Osteoblast (primary cell): ENCODE measurements at regions not wholly inside any gene's neighbourhood (a gene's known extent, or its start where the extent isn't known, plus 50 kb on each side); places are given as distances from the start of the nearest gene placed in this dataset.

Experiments
- DNase-seq: peaks from one replicate; pipeline ENCODE4 v3.0.0; 2011; ENCODE audit warnings: low spot score, mixed read lengths; ENCODE audit not compliant: insufficient read length; ENCODE audit errors: missing footprints
- H2AFZ ChIP-seq: 2 replicates; pipeline ENCODE4 v1.6.0; 2011; ENCODE audit warnings: mild to moderate bottlenecking, low read length
- H3K27ac ChIP-seq: 2 replicates; pipeline ENCODE4 v1.5.1; 2011; ENCODE audit warnings: mild to moderate bottlenecking, low read depth, low read length, moderate library complexity
- H3K27me3 ChIP-seq: 2 replicates; pipeline ENCODE4 v1.6.0; 2012; ENCODE audit warnings: mild to moderate bottlenecking, control low read depth, inconsistent platforms, low read length, moderate library complexity; ENCODE audit not compliant: insufficient read depth
- H3K36me3 ChIP-seq: 2 replicates; pipeline ENCODE4 v1.5.1; 2011; ENCODE audit warnings: mild to moderate bottlenecking, low read length, control low read depth, moderate library complexity; ENCODE audit not compliant: insufficient read depth
- H3K4me1 ChIP-seq: 2 replicates; pipeline ENCODE4 v1.5.1; 2011; ENCODE audit warnings: mild to moderate bottlenecking, low read length, control low read depth, moderate library complexity; ENCODE audit not compliant: insufficient read depth
- H3K4me2 ChIP-seq: 2 replicates; pipeline ENCODE4 v1.6.0; 2011; ENCODE audit warnings: mild to moderate bottlenecking, low read length; ENCODE audit not compliant: insufficient read depth
- H3K4me3 ChIP-seq: fragments of 200-600 bp; sonication (generic); 3 replicates; pipeline ENCODE4 v1.5.1; 2012; ENCODE audit warnings: mild to moderate bottlenecking, low read length, inconsistent platforms; ENCODE audit not compliant: insufficient read depth
- H3K79me2 ChIP-seq: 2 replicates; pipeline ENCODE4 v1.6.0; 2012; ENCODE audit warnings: mild to moderate bottlenecking, low read length, control low read depth, inconsistent platforms; ENCODE audit not compliant: insufficient read depth
- H3K9me3 ChIP-seq: 2 replicates; pipeline ENCODE4 v1.5.1; 2011; ENCODE audit warnings: low read depth, low read length, control low read depth
- H4K20me1 ChIP-seq: 2 replicates; pipeline ENCODE4 v1.6.0; 2012; ENCODE audit warnings: mild to moderate bottlenecking, low read length, control low read depth; ENCODE audit not compliant: insufficient read depth
- TF ChIP-seq, protein P1 (sequence below): IDR thresholded peaks from 2 replicates; pipeline ENCODE4 v1.5.1; 2011; ENCODE audit warnings: mild to moderate bottlenecking, low read depth, low read length, moderate library complexity; ENCODE audit errors: extremely low read depth

DNA sequence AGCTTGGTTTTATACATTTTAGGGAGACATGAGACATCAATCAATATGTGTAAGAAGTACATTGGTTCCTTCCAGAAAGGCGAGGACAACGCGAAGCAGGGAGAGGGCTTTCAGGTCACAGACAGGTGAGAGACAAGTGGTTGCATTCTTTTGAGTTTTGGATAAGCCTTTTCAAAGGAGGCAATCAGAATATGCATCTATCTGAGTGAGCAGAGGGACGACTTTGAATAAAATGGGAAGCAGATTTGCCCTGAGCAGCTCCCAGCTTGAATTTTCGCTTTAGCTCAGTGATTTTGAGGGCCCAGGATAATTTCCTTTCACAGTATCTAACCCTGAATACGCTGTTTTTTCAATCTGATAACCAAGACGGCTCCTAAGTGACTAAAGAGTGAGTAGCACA lies 82.5 kb upstream of the MYO3A start:
- Histone ChIP-seq H3K79me2 (no peaks in the 10 kb centered on the region), H4K20me1 (no peaks in the 10 kb centered on the region), H3K27me3 (no peaks in the 10 kb centered on the region), H3K9me3 (no peaks in the 10 kb centered on the region), H3K4me3 (no peak overlapping the region), H3K4me1 (no peaks in the 10 kb centered on the region), H3K4me2 (no peak overlapping the region), H3K36me3 (no peaks in the 10 kb centered on the region), H2AFZ (no peak overlapping the region), H3K27ac (no peak overlapping the region)
- DNase-seq, result no peak
- TF ChIP-seq, protein P1, sequence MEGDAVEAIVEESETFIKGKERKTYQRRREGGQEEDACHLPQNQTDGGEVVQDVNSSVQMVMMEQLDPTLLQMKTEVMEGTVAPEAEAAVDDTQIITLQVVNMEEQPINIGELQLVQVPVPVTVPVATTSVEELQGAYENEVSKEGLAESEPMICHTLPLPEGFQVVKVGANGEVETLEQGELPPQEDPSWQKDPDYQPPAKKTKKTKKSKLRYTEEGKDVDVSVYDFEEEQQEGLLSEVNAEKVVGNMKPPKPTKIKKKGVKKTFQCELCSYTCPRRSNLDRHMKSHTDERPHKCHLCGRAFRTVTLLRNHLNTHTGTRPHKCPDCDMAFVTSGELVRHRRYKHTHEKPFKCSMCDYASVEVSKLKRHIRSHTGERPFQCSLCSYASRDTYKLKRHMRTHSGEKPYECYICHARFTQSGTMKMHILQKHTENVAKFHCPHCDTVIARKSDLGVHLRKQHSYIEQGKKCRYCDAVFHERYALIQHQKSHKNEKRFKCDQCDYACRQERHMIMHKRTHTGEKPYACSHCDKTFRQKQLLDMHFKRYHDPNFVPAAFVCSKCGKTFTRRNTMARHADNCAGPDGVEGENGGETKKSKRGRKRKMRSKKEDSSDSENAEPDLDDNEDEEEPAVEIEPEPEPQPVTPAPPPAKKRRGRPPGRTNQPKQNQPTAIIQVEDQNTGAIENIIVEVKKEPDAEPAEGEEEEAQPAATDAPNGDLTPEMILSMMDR, result no peak

DNA sequence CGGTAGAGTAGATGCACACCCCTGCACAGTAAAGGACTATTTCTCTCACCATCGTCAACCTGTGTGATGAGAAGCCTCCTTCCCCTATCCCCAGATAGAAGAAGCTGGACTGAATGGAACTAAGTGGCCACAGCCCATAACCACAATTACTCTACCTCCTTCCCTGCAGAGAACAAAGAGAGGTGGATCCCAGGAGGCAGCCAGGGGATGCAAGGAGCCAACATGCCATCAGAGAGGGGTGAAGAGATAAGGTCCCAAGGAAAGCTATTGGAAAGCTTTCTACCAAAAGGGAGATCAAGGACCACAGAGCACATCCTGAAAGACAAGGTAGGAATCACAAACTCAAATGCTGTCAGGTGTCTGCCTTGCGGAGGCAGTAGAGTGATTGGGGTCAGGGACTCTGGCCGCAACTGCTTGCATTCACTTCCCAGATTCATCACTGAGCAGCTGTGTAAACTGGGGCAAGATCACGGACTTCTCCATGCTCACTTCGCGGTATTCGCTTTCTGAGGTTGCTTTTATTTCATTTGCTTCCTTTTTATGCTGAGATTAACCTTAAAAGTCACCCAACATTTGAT lies 81.6 kb upstream of the MYO3A start:
- Histone ChIP-seq H3K27ac (no peak overlapping the region), H3K79me2 (no peaks in the 10 kb centered on the region), H3K4me2 (no peak overlapping the region), H3K36me3 (no peaks in the 10 kb centered on the region), H3K27me3 (no peaks in the 10 kb centered on the region), H2AFZ (no peak overlapping the region), H4K20me1 (no peaks in the 10 kb centered on the region), H3K4me3 (no peak overlapping the region), H3K4me1 (no peaks in the 10 kb centered on the region), H3K9me3 (no peaks in the 10 kb centered on the region)
- no peak for DNase-seq
- TF ChIP-seq, protein P1, result no peak

GRCh38 chr10:25858076-25858475 lies 76.0 kb upstream of the MYO3A start:
- Histone ChIP-seq H4K20me1 (no peaks in the 10 kb centered on the region), H3K4me3 (no peak overlapping the region), H3K4me1 (no peaks in the 10 kb centered on the region), H2AFZ (no peak overlapping the region), H3K4me2 (no peak overlapping the region), H3K36me3 (no peaks in the 10 kb centered on the region), H3K9me3 (no peaks in the 10 kb centered on the region), H3K79me2 (no peaks in the 10 kb centered on the region), H3K27ac (no peak overlapping the region), H3K27me3 (no peaks in the 10 kb centered on the region)
- TF ChIP-seq, protein P1, result no peak
- DNase-seq, result no peak

GRCh38 chr10:25865267-25865666 lies 68.8 kb upstream of the MYO3A start:
- Histone ChIP-seq H3K9me3 (no peaks in the 10 kb centered on the region), H2AFZ (no peak overlapping the region), H3K4me1 (no peaks in the 10 kb centered on the region), H4K20me1 (no peaks in the 10 kb centered on the region), H3K4me3 (no peak overlapping the region), H3K4me2 (no peak overlapping the region), H3K27ac (no peak overlapping the region), H3K27me3 (no peaks in the 10 kb centered on the region), H3K79me2 (no peaks in the 10 kb centered on the region), H3K36me3 (no peaks in the 10 kb centered on the region)
- TF ChIP-seq, protein P1, result no peak
- DNase-seq, result no peak
